Dermis microvascular lymphatic vessel endothelial cell (primary cell): ENCODE measurements at regions not wholly inside any gene's neighbourhood (a gene's known extent, or its start where the extent isn't known, plus 50 kb on each side); places are given as distances from the start of the nearest gene placed in this dataset.
"Not testable (repeated sequence)": the region's sequence is repeated elsewhere in the genome, so short reads cannot be mapped to it uniquely, and the experiment has no call there.

Source experiments
- DNase-seq, 2 donors: peaks; one replicate each; pipeline versions ENCODE4 v3.0.0 to v3.0.0-alpha.2; 2010; ENCODE audit warnings: low read depth in 2 of 2

DNA sequence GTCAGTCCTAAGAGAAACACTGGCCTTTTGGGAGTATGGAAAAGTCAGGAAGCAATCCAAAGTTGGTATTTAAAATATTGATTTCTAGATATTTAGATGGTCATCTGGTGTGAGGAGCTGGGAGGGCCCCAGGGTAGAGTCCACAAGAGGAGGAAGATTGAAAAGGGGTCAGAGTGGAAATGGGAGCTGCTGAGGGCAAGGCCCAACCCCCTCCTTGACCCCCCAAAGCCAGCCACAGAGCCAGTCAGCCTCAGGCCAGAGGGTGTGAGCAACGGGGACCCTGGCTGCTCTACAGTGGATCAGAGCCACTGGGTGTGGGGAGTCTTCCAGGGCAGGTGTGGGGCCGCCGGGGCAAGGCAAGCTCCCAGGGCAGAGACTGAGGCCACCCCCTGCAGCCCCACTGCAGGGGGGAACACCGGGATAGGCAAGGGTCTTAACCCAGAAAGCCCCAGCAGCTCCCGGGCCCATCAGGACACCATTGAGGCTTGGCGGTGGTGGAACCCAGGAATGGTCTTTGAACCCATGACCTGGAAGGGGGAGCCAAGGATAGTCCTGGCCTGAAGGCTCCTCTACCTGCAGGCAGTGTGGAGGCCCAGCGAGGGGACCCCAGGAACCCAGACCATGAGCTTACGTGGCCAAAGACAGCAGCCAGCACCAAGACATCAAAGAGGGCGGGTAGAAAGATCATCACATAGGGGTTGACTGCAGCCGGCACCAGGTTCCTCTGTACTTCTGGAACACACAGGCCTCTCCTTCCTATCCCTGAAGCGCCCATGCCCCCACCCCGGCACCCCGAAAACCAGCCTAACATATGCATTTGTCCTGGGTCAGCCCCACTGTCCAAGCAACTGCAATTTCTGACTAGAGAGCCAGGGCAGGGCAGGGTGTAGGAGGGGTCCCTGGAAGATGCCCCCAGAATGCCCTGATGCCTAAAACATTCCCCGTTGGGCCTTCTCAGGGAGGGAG lies 51.3 kb upstream of the CSPG4 start:
- not testable (repeated sequence) for DNase-seq

DNA sequence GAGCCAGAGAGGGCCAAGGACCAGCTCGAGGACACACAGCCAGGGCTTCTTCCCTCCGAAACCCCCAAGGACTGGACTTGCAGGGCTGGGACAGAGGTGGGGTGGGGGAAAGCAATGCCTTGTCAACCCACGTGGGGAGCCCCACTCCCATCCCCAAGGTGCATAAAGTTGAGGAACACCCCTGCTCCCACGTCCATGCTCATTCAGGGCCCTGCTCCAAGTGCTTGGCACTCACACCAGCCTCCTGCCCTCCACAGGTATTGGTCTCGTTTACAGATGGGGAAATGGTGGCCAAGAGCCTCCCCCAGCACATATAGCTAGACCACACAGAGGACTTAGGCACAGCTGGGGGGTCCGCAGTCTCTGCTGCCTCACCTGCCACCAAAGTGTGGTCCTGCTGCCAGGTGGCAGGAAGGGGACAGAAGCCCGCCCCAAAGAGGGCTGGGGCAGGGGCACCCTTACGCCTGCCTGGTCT lies 50.5 kb upstream of the CSPG4 start:
- no peak for DNase-seq
